ENCODE measurements at regions not wholly inside any gene's neighbourhood (a gene's known extent, or its start where the extent isn't known, plus 50 kb on each side); places are given as distances from the start of the nearest gene placed in this dataset.

GRCh38 chr11:134574425-134574824 lies 162.4 kb upstream of the B3GAT1 start:
- no peak for TF ChIP-seq GPN1 (CRISPR knock-in tag; IDR thresholded peaks at IDR 0.05; ENCODE audit: borderline replicate concordance)
- TF ChIP-seq GRHL1 (CRISPR knock-in tag; conservative IDR thresholded peaks at IDR 0.05): no peak
- TF ChIP-seq ZNF382 (CRISPR knock-in tag; IDR thresholded peaks at IDR 0.05; ENCODE audit: borderline replicate concordance): no peak
- no peak for TF ChIP-seq MAZ (IDR thresholded peaks at IDR 0.05; ENCODE audit: borderline replicate concordance, low read depth, low read length)
- TF ChIP-seq MAZ (CRISPR knock-in tag; IDR thresholded peaks at IDR 0.05; ENCODE audit: low read depth): no peak
